ENCODE measurements at regions not wholly inside any gene's neighbourhood (a gene's known extent, or its start where the extent isn't known, plus 50 kb on each side); places are given as distances from the start of the nearest gene placed in this dataset.

GRCh38 chr10:123614888-123615287 lies 51.3 kb upstream of the GPR26 start:
- Histone ChIP-seq H3K4me1 (ENCODE audit: control insufficient read depth, insufficient read depth, low read length, poor library complexity, severe bottlenecking) (no peaks in the 10 kb centered on the region), H3K36me3 (ENCODE audit: control insufficient read depth, insufficient read depth, low read length) (no peaks in the 10 kb centered on the region), H3K9me3 (ENCODE audit: control insufficient read depth, low read length) (no peaks in the 10 kb centered on the region), H3K27ac (ENCODE audit: low read depth, low read length, severe bottlenecking) (no peak overlapping the region), H3K4me3 (ENCODE audit: extremely low read depth, insufficient read depth, low read length, poor library complexity, severe bottlenecking) (no peak overlapping the region)
- 13 to 16% methylated on average over 11 of the region's 12 CpGs for WGBS, 2 experiments (ENCODE audit: insufficient coverage in 2 of 2)

Measured in mesodermal cell (in vitro differentiated cells).